ENCODE measurements at regions not wholly inside any gene's neighbourhood (a gene's known extent, or its start where the extent isn't known, plus 50 kb on each side); places are given as distances from the start of the nearest gene placed in this dataset.

DNA sequence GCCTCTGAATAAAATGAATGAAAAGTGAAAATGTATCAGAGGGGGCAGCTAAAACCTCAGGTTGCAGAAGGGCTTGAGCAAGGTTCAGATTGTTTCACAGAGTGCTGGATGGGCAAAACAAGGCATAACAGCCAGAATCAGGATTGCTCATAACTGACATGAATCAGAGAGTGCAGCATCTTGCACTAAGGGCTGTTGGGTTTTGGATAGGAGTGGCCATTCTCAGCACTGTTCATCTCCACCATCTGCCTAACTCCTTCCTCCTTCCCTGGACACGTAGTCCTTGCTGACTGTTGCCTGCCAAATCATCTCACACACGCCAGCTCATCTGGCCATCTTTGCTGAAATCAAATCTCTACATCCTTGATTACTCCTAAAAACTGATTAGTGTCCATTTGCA, 75.3 kb upstream of the C1QTNF7 start:
- TF ChIP-seq CTCF (IDR thresholded peaks at IDR 0.05) (no peak), ZFX (IDR thresholded peaks at IDR 0.05; ENCODE audit: borderline replicate concordance) (no peak)

Data from 22Rv1 (cell line).